ENCODE measurements at regions not wholly inside any gene's neighbourhood (a gene's known extent, or its start where the extent isn't known, plus 50 kb on each side); places are given as distances from the start of the nearest gene placed in this dataset.

DNA sequence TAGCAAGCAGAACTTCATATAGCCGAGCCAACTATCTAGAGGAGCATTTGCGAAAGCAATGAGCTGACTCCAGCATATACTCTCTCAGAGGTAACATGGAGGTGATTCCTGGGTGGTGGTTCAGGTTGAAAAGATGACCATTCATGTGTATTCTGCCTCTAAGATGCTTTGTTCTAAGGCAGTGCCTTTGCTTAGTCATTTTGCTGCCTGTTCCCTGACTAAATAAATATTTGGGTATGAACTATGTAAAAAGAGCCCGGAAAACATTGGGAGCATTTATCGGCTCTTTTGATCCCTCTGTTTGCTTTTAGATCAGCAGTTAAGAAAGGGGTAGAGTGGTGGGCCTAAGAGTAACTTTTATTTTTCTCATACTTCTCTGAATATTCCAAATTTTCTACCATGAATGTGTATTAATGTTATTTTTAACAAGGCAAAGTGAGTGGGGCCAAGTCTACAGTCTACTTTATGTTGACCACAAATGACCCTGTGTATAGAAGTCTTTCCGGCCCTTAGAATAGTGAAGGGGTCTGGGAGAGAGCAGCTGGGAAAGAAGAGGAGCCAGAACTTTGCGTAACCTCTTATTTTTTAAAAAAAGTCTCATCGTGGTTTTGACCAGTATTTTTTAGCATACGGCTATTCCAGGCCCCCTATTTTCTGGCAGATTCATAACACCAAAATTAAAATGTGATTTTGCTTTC, 206.5 kb upstream of the EYA4 start:
- TF ChIP-seq, protein P1, sequence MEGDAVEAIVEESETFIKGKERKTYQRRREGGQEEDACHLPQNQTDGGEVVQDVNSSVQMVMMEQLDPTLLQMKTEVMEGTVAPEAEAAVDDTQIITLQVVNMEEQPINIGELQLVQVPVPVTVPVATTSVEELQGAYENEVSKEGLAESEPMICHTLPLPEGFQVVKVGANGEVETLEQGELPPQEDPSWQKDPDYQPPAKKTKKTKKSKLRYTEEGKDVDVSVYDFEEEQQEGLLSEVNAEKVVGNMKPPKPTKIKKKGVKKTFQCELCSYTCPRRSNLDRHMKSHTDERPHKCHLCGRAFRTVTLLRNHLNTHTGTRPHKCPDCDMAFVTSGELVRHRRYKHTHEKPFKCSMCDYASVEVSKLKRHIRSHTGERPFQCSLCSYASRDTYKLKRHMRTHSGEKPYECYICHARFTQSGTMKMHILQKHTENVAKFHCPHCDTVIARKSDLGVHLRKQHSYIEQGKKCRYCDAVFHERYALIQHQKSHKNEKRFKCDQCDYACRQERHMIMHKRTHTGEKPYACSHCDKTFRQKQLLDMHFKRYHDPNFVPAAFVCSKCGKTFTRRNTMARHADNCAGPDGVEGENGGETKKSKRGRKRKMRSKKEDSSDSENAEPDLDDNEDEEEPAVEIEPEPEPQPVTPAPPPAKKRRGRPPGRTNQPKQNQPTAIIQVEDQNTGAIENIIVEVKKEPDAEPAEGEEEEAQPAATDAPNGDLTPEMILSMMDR (IDR thresholded peaks at IDR 0.05; ENCODE audit: unreplicated experiment in 3 of 3), result no peak
- no peak overlapping the region for H3K4me3 Mint-ChIP-seq
- H3K27me3 Mint-ChIP-seq (ENCODE audit: low read depth), result no peaks in the 10 kb centered on the region
- peak overlapping the region in 1 of 3 experiments; percentile 2 for H3K27ac Mint-ChIP-seq
- H3K36me3 Mint-ChIP-seq (ENCODE audit: low read depth), result no peaks in the 10 kb centered on the region
- H3K4me1 Mint-ChIP-seq, result peaks cover 7% of the 10 kb centered on the region
- H3K9me3 Mint-ChIP-seq, result peaks cover 2% of the 10 kb centered on the region

DNA sequence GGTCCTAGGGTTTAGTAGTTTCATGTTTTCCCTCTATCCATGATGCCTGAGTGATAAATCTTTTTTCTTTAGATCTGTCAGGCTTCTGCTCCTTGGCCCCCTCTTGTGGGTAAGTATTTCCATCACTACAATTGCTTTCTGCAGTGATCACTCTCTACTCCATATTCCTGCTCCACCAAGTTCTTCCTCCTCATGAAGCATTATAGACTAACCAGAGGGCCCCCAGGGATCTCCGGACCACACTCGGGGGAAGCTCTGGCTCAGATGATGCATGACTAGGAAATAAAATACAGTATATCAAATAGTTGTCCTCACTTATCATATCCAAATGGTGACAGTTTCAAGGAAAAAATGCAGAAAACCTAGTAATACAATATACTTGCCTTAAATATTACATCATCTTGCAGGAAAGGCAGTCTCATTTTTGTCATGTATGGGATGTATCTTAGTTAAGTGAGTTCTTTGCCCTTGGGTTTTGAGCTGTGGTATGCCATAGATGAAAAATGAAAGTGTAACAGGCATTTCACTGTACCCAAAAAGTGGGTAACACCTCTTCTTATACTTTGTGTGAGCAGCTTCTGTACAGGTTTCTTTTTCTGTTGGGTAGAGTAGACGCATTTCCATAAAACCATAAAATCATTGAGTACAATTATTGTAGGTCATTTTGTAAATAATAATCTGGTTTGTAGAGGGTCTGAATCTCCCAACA, 200.9 kb upstream of the EYA4 start:
- Mint-ChIP-seq H3K27me3 (ENCODE audit: low read depth) (no peaks in the 10 kb centered on the region), H3K36me3 (ENCODE audit: low read depth) (no peaks in the 10 kb centered on the region), H3K9me3 (no peaks in the 10 kb centered on the region), H3K4me3 (no peak overlapping the region), H3K27ac (peak overlapping the region; percentile 66 to 86 (median 73)), H3K4me1 (peaks cover 30% of the 10 kb centered on the region)
- TF ChIP-seq, protein P1 (IDR thresholded peaks at IDR 0.05; ENCODE audit: unreplicated experiment in 3 of 3), result peak in 1 of 3 experiments; percentile 48

GRCh38 chr6:133040803-133041419, 200.2 kb upstream of the EYA4 start:
- Mint-ChIP-seq H3K27ac (peak overlapping the region; percentile 66 to 86 (median 73)), H3K4me1 (peaks cover 25% of the 10 kb centered on the region), H3K27me3 (ENCODE audit: low read depth) (no peaks in the 10 kb centered on the region), H3K9me3 (no peaks in the 10 kb centered on the region), H3K36me3 (ENCODE audit: low read depth) (no peaks in the 10 kb centered on the region), H3K4me3 (no peak overlapping the region)
- TF ChIP-seq, protein P1 (IDR thresholded peaks at IDR 0.05; ENCODE audit: unreplicated experiment in 3 of 3), result no peak

GRCh38 chr6:133042550-133043120, 198.5 kb upstream of the EYA4 start:
- no peak overlapping the region for H3K4me3 Mint-ChIP-seq
- no peaks in the 10 kb centered on the region for H3K36me3 Mint-ChIP-seq (ENCODE audit: low read depth)

GRCh38 chr6:133046576-133046975, 194.6 kb upstream of the EYA4 start:
- Mint-ChIP-seq H3K4me1 (peaks cover 27% of the 10 kb centered on the region), H3K27ac (peak overlapping the region in 2 of 3 experiments; percentile 17 to 19), H3K27me3 (ENCODE audit: low read depth) (no peaks in the 10 kb centered on the region), H3K9me3 (no peaks in the 10 kb centered on the region), H3K36me3 (ENCODE audit: low read depth) (no peaks in the 10 kb centered on the region), H3K4me3 (no peak overlapping the region)
- TF ChIP-seq, protein P1 (IDR thresholded peaks at IDR 0.05; ENCODE audit: unreplicated experiment in 3 of 3), result no peak

More at GRCh38 chr6:133042550-133043120, 198.5 kb upstream of the EYA4 start:
- Mint-ChIP-seq H3K27me3 (ENCODE audit: low read depth) (no peaks in the 10 kb centered on the region), H3K4me1 (peaks cover 36% of the 10 kb centered on the region), H3K27ac (peak overlapping the region in 1 of 3 experiments; percentile 20), H3K9me3 (no peaks in the 10 kb centered on the region)
- TF ChIP-seq, protein P1 (IDR thresholded peaks at IDR 0.05; ENCODE audit: unreplicated experiment in 3 of 3), result no peak
